Smooth muscle cell (in vitro differentiated cells): ENCODE measurements at regions not wholly inside any gene's neighbourhood (a gene's known extent, or its start where the extent isn't known, plus 50 kb on each side); places are given as distances from the start of the nearest gene placed in this dataset.

Experiments
- DNase-seq: peaks from one replicate; lab custom pipeline; 2025; ENCODE audit not compliant: unreplicated experiment; lab: John Stamatoyannopoulos, UW
- H2AFZ ChIP-seq: fragments of 200-600 bp; sonication (generic); 2 replicates; pipeline ENCODE4 v1.6.0; 2016; ENCODE audit warnings: antibody characterized with exemption, low read depth, mild to moderate bottlenecking
- H3F3A ChIP-seq: fragments of 200-600 bp; sonication (generic); 2 replicates; pipeline ENCODE4 v1.6.0; 2017; ENCODE audit warnings: antibody characterized with exemption, low read depth
- H3K27ac ChIP-seq: fragments of 200-600 bp; sonication (generic); 2 replicates; pipeline ENCODE4 v1.5.1; 2016; ENCODE audit warnings: low read depth, mild to moderate bottlenecking
- H3K27me3 ChIP-seq: fragments of 200-600 bp; sonication (generic); 2 replicates; pipeline ENCODE4 v1.6.1; 2016; ENCODE audit warnings: low read depth, mild to moderate bottlenecking
- H3K36me3 ChIP-seq: fragments of 200-600 bp; sonication (generic); 2 replicates; pipeline ENCODE4 v1.5.1; 2016; ENCODE audit warnings: low read depth
- H3K4me1 ChIP-seq: fragments of 200-600 bp; sonication (generic); 2 replicates; pipeline ENCODE4 v1.5.1; 2016; ENCODE audit warnings: low read depth
- H3K4me2 ChIP-seq: fragments of 200-600 bp; sonication (generic); 2 replicates; pipeline ENCODE4 v1.6.0; 2016; ENCODE audit warnings: mild to moderate bottlenecking
- H3K4me3 ChIP-seq: fragments of 200-600 bp; sonication (generic); 2 replicates; pipeline ENCODE4 v1.5.1; 2016; ENCODE audit warnings: mild to moderate bottlenecking
- H3K79me2 ChIP-seq: fragments of 200-600 bp; sonication (generic); 2 replicates; pipeline ENCODE4 v1.6.0; 2016; ENCODE audit warnings: low read depth, mild to moderate bottlenecking
- H3K9ac ChIP-seq: fragments of 200-600 bp; sonication (generic); 2 replicates; pipeline ENCODE4 v1.6.0; 2016; ENCODE audit warnings: low read depth
- H3K9me3 ChIP-seq: fragments of 200-600 bp; sonication (generic); replicated peaks from 2 replicates; pipeline ENCODE4 v1.5.1; 2016; ENCODE audit warnings: low read depth
- H4K20me1 ChIP-seq: fragments of 200-600 bp; sonication (generic); 2 replicates; pipeline ENCODE4 v1.6.0; 2016; ENCODE audit warnings: low read depth
- WGBS: methylation state at CpG from one replicate; pipeline ENCODE4 v1.1.7; 2016; ENCODE audit warnings: low lambda C conversion rate; 5-methylcytosine and 5-hydroxymethylcytosine counted together
- TF ChIP-seq, protein P1 (sequence below): fragments of 200-600 bp; sonication (generic); IDR thresholded peaks from 2 replicates; pipeline ENCODE4 v1.5.1; 2017; ENCODE audit warnings: borderline replicate concordance, mild to moderate bottlenecking, antibody characterized with exemption; ENCODE audit not compliant: insufficient read depth, poor library complexity, severe bottlenecking

DNA sequence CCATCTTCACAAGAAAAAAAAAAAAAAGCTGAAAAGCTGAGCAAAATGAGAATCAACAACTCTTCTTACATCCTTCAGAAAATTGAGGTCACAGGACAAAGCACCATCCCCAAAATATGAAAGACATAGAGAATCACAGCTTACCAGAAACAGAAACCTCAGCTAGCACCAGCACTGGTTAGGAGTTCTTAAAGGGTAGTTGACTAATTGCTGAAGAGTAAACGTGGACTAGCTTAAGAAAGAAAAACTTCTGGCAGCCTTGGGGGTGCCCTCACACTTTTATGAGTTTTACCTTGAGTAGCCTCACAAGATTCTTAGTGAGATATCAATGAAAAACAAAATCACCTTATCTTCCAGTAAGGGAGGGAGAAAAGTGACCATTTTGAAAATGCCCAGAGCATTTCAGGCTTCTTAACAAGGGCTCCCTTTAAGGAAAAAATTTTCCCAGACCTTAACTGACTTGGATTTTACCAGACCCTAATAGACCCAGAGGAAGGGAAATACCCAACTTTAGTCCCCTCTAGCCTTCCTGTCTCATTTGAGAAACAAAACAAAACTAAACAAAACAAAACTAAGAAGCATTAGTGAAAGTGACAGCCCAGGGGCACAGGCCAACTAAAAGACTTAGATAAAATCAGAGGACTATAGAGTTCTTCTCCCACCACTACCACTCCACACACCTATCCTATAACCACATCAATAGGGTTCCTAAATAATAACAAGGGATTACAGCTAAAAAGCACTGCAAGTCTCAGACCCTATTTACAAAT, 888.6 kb downstream of the DIAPH3 start:
- Histone ChIP-seq H3K27me3 (no peaks in the 10 kb centered on the region), H3K4me2 (no peak overlapping the region), H3K79me2 (no peaks in the 10 kb centered on the region), H3K27ac (no peak overlapping the region), H3K36me3 (no peaks in the 10 kb centered on the region), H3K9ac (no peak overlapping the region), H3K9me3 (no peaks in the 10 kb centered on the region), H3F3A (no peaks in the 10 kb centered on the region), H3K4me1 (no peaks in the 10 kb centered on the region), H4K20me1 (no peaks in the 10 kb centered on the region), H3K4me3 (no peak overlapping the region), H2AFZ (no peak overlapping the region)
- WGBS: 30% methylated on average over 1 of the region's 1 CpG
- TF ChIP-seq, protein P1, sequence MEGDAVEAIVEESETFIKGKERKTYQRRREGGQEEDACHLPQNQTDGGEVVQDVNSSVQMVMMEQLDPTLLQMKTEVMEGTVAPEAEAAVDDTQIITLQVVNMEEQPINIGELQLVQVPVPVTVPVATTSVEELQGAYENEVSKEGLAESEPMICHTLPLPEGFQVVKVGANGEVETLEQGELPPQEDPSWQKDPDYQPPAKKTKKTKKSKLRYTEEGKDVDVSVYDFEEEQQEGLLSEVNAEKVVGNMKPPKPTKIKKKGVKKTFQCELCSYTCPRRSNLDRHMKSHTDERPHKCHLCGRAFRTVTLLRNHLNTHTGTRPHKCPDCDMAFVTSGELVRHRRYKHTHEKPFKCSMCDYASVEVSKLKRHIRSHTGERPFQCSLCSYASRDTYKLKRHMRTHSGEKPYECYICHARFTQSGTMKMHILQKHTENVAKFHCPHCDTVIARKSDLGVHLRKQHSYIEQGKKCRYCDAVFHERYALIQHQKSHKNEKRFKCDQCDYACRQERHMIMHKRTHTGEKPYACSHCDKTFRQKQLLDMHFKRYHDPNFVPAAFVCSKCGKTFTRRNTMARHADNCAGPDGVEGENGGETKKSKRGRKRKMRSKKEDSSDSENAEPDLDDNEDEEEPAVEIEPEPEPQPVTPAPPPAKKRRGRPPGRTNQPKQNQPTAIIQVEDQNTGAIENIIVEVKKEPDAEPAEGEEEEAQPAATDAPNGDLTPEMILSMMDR: no peak
- DNase-seq: no peak

DNA sequence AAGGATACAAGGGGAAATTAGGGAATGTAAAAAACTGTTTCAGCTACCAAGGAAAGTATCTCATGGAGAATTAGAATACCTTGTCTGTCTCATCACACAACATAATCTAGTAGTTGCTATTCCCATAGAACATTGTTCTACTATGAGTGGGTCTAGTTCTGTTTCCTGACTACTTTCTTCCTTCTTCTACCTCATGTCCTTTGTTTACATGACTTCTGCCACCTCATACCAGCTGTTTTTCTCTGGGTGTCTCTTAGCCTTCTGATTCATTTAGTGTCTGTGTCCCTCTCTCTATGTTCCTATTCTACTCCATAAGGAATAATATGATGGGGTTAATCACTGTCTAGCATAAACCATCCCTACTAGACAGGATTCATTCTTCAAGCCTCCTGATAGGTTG, 887.3 kb downstream of the DIAPH3 start:
- TF ChIP-seq, protein P1: no peak
- no peaks in the 10 kb centered on the region for H3F3A ChIP-seq
- no peak overlapping the region for H2AFZ ChIP-seq
- no peaks in the 10 kb centered on the region for H3K36me3 ChIP-seq
- H3K4me1 ChIP-seq: no peaks in the 10 kb centered on the region
- DNase-seq: no peak
- H3K27me3 ChIP-seq: no peaks in the 10 kb centered on the region
- H4K20me1 ChIP-seq: no peaks in the 10 kb centered on the region
- no peaks in the 10 kb centered on the region for H3K9me3 ChIP-seq
- no peak overlapping the region for H3K9ac ChIP-seq
- H3K4me3 ChIP-seq: no peak overlapping the region
- no peaks in the 10 kb centered on the region for H3K79me2 ChIP-seq
- no peak overlapping the region for H3K4me2 ChIP-seq
- no peak overlapping the region for H3K27ac ChIP-seq

DNA sequence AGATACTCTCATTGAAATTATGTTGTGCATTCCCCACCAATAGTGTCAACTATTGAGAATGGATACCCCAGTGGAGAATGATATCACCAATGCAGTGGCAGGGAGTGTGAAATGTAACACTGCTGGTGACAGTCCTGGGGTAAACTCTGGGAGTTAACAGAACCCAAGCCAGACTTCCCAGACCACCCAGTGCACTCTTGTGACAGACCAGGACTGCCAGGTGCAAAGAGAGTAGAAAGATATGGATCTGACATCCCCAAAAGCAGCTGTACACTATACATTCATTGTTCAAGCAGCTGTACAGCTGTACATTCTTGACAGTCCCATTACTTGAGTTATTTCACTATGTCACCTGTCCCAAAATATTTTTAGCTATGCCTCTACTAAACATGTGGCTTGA, 886.6 kb downstream of the DIAPH3 start:
- no peaks in the 10 kb centered on the region for H3K36me3 ChIP-seq
- no peak for DNase-seq
- TF ChIP-seq, protein P1: no peak
- no peak overlapping the region for H2AFZ ChIP-seq
- H3K27ac ChIP-seq: no peak overlapping the region
- H3K4me1 ChIP-seq: no peaks in the 10 kb centered on the region
- H3K9ac ChIP-seq: no peak overlapping the region
- H3K9me3 ChIP-seq: no peaks in the 10 kb centered on the region
- no peaks in the 10 kb centered on the region for H3K79me2 ChIP-seq
- H3K4me2 ChIP-seq: no peak overlapping the region
- no peaks in the 10 kb centered on the region for H3F3A ChIP-seq
- no peaks in the 10 kb centered on the region for H3K27me3 ChIP-seq
- H3K4me3 ChIP-seq: no peak overlapping the region
- H4K20me1 ChIP-seq: no peaks in the 10 kb centered on the region

DNA sequence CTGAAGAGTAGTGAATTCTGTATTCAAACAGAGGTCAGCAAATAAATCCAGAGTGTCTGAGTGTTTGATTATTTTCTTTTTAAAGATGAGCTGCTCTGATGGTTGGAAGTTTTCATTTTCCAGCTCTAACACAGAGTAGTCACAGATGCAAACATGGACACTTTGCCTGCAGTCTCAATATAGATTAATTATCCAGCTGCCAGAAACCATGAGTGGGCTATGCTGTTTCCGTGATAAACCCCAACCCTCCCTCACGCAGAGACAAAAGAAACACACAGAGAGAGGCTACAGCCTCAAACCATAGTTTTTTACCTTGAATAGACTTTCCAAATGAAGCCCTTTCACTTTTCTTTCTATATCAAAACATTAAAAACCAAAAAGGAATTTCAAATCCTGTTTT, 884.7 kb downstream of the DIAPH3 start:
- Histone ChIP-seq H3F3A (no peaks in the 10 kb centered on the region), H3K27ac (no peak overlapping the region), H3K4me3 (no peak overlapping the region), H3K4me2 (no peak overlapping the region), H3K36me3 (no peaks in the 10 kb centered on the region), H3K4me1 (no peaks in the 10 kb centered on the region), H2AFZ (no peak overlapping the region), H3K79me2 (no peaks in the 10 kb centered on the region), H3K27me3 (no peaks in the 10 kb centered on the region), H4K20me1 (no peaks in the 10 kb centered on the region), H3K9me3 (no peaks in the 10 kb centered on the region), H3K9ac (no peak overlapping the region)
- no peak for DNase-seq
- 52% methylated on average over 2 of the region's 2 CpGs for WGBS
- TF ChIP-seq, protein P1: no peak
